Activated CD4-positive, alpha-beta T cell treated with anti-CD3 and anti-CD28 coated beads, Interleukin-2, Interleukin-6, amounts not matched to agents 100 ng/mL and 50 ng/mL, durations not matched to agents 16 hours and 8 hours (primary cell): ENCODE measurements at regions not wholly inside any gene's neighbourhood (a gene's known extent, or its start where the extent isn't known, plus 50 kb on each side); places are given as distances from the start of the nearest gene placed in this dataset.

ENCODE experiments used
- DNase-seq: peaks from one replicate; pipeline ENCODE4 v3.0.0-alpha.2; 2020

DNA sequence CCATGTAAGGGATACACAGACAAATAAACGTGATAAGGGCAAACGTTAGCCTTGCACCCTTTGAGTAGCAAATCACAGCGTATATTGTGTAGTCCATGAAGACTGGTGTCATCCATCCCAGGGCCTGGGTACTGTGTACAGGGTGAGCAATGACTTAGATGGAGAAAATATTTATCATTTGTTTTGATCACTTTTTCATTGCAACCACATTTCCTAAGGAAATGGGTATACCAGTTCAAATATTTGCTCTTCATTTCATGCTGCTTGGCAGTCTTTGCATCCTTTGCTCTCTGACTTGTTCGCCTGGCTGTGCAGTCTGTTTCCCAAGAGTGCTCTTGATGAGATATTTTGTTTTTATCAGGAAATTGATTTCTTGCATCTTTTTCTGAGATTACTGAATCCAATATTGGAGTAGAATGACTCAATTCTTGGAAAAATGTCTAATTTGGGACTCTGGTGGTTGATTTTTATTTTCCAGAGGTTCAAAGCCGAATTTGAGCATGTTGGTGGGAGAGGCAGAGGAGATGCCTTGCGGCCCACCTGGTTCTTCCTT is 424.6 kb upstream of the SEMA6D start:
- no peak for DNase-seq

- no peak for DNase-seq
Observed at GRCh38 chr15:47293466-47294162, 423.7 kb upstream of the SEMA6D start.

DNA sequence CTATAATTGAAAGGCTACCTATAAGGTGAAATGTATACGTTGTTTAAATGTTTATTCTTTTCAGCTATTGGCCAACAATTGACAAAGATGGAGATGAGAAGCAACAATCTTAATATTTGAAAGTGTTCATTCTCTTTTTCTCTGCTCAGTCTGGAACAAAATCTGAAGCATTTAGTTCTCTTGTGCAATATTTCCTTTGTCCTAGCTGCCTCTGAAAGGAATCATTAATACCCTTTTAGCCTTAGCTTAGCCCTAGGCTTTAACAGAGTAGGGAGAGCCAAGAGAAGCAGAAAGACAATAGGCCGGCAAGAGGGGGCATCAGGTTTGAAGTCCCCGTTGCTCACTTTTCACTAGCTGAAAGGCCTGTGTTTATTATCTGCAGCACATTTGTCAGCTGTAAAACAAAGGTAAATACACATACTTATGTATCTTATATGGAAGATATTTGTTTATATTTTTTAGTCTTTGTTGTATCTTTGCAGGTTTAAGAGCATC is 422.5 kb upstream of the SEMA6D start:
- DNase-seq: no peak

- no peak for DNase-seq
Observed at GRCh38 chr15:47296881-47297280, 420.4 kb upstream of the SEMA6D start.

DNA sequence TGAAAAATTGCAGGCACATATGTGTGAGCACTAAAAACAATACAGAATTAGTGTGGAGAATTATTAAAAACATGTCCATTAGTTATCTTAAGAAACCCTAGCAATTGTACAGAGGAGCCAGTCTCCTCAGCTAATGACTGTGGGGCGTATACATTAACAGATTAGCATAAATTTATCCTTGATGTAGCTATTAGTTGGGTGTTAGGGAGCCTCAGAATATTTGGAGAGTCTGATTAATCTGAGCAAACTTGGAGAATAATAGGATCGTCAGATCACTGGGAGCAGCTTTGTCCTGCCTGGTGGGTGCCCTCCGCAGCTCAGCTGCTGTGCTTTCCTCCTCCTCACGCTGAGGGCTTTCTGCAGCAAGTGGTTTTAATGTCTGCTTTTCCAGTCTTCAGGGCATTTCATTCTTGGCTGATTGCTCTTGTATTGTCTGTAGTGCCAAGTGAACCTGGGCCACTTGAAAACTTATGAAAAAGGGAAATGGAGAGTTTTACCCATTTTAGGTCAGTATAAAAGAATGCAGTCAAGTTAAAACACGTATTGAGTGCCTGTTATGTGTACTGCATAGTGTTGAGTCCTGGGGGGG is 417.4 kb upstream of the SEMA6D start:
- DNase-seq: no peak

DNA sequence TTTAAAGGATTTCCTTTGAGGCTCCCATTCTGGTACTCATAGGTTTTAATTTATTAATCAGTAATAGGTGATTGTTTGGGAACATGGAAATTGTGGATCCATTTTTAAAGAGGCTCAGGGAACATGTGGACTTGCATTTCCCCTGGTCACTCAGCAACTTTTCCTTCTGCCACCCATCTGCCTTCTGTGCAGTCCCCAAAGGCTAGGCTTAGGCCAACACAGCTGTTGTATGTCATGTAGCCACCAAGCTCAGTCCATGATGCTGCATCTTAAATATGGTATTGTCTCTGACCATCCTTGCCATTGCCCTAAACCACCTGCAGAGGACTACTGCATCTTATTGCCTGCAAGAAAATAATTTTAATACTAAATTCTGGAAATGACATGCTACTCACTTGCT is 416.7 kb upstream of the SEMA6D start:
- DNase-seq: no peak

DNA sequence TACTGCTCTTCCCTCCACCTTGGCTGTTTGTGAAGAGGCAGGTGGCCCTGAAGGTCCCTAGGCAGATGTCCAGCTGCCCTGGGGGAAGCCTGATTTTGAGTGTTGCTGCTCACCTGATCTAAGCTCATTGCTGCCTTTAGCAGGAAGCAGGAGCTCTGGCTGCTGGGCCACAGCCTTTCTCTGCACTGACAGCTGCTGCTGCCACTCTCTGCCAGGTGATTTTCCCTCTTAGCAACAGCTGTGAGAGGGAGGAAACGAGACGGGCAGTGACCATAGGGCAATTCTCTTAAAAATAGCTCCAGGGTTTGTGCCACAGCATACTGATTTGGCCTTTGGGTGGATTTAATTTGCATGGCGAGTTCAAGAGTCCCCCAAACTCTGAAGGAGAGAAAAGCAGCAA is 415.8 kb upstream of the SEMA6D start:
- DNase-seq: no peak

GRCh38 chr15:47304656-47305055 is 412.6 kb upstream of the SEMA6D start:
- DNase-seq: no peak

DNA sequence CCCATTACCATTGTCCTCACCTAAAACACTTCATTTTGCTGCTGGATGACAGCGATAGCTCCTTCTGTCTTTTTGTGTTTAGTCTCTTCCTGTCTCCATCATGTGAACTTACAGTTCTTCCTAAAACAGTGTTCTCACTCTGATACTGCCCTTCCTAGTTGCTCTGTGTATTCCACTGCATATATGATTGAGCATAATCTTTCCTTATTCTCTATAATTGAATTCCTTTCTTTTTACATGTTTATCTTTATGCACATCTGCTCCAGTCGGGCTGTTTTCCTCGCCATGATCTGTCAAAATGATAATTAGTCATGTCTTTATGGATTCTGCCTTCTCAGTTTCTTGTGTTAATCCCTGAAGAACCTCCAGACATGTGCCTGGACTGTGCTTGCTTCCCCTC is 405.1 kb upstream of the SEMA6D start:
- DNase-seq: no peak

- DNase-seq: no peak
Observed at GRCh38 chr15:47326410-47327333, 390.6 kb upstream of the SEMA6D start.

DNA sequence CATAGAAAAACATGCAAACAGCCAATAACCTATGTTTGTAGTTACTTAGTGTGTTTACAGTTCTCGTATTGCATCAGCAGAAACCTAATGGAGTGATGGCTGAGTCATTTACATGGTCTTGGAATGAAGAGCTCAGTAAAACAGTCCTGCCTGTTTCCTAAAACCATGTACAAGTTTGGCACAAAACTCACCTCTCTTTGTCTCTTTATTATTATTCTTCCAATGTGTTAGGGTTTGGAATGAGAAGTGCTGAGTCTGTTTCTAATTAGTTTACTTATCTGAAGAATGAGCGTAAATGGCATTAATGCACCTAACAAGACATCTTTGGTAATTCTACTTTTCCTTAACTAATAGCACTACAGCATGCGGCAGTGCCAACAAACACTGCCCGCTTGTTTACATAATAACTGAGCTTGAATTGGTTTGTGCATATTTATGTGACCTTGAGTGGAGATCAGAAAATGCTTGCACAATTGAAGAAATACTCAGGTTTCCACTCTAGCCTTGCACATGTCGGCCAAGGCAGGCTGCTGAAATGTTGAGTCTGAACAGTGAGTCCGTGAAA is 385.4 kb upstream of the SEMA6D start:
- DNase-seq: no peak

DNA sequence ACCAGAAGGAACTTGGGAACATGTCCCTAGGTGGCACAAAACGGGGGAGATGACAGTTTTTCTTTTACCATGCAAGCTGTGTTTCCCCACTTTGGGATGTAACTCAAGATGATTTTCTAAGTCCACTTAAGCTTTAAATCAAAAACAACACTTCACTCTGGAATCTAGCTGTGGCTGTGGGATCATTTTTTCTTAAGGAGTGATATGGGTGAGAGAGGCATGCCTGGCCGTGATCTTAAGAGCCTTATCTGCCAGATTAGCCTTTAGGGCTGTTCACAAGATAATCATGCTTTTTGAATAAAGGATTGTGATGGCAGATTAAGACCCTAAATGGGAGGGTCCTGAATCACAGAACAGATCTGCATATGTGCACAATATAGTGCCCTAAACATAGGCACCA is 384.8 kb upstream of the SEMA6D start:
- DNase-seq: no peak

GRCh38 chr15:47333734-47334133 is 383.6 kb upstream of the SEMA6D start:
- no peak for DNase-seq

DNA sequence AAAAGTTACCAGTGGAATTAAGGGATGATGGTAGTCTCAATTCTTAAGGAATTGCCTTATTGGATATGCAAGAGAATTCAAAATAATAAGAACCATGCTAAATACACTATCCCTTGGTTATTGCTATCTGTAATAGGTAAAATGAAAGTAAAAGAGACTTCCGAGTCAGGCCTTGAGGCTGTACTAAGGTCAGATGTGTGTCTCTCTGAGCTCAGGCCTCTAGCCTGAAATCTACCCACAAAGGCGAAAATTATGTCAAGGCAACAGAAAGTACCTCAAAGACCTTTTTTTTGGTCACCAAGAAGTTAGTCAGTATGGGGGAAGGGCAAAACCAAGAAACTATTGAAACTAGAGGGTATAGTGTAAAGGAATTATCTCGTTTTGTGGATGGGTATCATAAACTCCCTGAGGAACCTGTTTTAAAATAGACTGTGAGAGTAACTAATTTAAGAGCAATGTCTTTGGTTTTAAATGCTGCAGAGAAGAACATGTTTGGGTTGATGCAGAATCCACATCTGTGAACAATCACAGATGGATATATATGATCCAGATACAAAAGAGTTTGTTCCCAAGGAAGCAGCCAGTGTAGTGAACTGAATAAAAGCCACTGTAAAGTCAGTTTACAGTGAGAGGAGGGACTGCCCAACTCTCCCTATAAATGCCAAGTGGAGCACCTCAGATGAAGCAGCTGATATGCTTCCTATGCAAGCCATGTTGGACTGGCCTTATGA is 382.3 kb upstream of the SEMA6D start:
- no peak for DNase-seq

DNA sequence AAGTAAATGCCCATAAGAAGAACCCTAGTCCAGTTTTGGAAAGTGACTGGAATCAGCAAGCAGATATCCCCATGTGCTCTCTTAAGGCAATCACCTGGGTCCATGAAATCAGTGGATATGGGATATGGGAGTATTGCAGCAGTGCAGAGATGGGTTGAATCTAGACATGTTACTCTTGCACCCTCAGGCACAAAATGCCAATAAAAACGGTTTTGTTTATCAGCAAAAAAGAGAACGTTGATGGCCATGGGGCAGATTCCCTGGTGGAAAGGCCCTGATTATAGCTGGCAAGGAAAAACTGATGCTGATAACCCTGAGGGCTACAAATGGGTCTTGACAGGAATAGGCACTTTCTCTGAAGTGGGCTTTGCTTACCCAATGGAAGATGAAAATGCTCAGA is 380.2 kb upstream of the SEMA6D start:
- DNase-seq: no peak

GRCh38 chr15:47337836-47338235 is 379.5 kb upstream of the SEMA6D start:
- no peak for DNase-seq

DNA sequence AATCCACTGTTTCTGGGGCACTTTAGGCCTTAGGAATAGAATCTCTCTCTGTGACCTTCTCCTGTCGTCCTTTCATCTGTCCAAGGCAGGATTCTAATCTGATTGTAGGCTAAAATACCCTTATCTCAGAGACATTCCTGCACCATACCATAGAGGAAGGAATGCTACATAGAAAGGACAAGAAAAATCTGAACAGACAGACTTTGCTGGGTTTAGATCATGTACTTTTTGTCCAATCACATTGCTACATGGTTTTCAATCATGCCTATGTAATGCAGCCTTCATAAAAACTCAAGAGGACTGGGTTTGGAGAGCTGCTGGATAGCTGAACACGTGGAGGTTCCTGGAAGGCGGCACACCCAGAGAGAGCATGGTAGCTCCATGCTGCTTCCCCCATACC is 378.5 kb upstream of the SEMA6D start:
- no peak for DNase-seq

DNA sequence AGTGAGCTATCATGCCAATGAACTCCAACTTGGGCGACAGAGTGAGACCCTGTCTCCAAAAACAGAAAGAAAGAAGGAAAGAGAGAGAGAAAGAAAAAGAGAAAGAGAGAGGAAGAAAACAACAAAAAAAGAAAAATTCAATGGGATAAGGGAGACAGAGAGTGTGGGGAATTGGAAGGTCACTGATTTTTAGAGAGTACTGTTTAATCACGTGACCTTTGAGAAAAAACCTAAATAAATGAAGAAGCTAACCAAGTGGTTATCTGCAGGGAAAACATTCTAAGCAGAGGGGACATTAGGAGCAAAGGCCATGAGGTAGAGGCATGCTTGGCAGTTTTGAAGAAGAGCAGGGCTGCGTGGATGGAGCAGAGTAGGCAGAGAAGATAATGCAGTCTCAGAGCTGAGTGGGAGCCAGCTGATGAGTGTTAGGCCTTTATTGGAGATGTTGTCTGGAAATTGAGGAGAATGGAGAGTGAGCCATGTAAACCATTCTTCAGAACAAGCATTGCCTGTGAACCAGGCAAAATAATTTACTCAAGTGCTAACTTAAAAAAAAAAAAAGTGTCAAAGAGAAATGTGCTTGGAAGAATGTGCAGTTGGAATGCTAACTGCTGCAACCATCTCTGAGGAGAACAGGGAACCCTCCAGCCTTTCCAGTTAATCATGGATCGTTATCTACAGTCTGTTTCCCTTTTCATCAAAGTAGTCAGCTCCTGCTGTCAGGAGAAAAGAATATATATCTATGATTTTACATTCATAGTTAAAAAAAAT is 377.3 kb upstream of the SEMA6D start:
- DNase-seq: no peak

DNA sequence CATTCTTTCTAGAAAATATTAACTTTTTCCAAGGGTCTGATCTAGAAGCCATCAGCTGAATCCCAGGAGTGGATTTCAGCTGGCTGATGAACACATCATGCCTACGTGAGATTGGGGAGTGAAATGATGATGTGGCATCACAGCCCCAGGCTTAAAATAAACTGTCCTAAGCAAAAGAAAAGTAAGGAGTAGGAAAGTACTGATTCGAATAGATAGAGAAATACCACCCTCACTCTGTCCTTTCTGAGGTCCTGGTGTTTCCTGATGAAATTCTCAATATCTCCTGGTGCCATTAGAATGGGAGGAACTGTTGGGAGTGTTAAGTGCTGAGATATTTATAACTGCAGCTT is 376.8 kb upstream of the SEMA6D start:
- DNase-seq: no peak

GRCh38 chr15:47349179-47349578 is 368.1 kb upstream of the SEMA6D start:
- no peak for DNase-seq

DNA sequence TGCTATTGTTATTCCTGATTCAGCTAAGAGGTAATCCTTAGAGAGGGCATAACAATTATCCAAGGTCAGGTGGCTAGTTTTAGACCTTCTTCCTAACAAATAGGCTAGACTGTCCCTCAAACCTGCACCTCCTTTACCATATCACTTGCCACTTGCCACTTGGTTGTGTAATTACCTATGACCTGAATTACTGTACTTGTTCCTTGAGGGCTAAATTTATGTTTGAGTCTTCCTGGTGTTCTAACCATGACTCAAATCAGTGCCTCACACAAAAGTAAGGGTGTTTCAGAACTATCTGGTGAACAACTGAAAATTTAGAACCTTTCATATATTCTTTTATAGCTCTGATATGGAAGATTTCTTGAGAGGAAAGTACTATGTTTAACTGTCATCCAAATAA is 365.8 kb upstream of the SEMA6D start:
- DNase-seq: no peak

GRCh38 chr15:47352217-47352616 is 365.1 kb upstream of the SEMA6D start:
- DNase-seq: no peak
